ENCODE measurements at regions not wholly inside any gene's neighbourhood (a gene's known extent, or its start where the extent isn't known, plus 50 kb on each side); places are given as distances from the start of the nearest gene placed in this dataset.

DNA sequence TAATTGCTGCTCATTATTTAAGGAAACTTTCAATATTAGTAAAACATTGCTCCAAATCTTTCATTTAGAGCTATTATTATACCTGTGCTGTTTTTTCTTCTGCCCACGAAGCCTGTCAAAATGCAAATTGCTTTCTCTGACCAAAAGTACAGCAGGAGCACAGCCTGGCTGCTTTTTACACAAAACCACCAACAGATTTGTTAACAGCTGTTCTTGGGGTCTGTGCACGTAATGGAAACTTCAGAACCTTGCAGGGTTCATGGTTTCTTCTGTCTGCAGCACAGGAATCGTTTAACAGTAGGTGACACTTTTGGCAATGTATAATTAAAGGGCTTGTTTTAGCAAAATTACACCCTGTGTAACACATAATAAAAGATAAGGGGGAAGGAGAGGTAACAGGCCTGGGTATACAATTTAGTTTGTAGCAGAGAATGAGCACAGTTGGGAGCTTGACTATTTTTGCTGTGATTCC lies 447.3 kb downstream of the KCNJ3 start:
- no peak for DNase-seq (ENCODE audit: low read depth)
- in situ Hi-C loops (cut with HindIII; ENCODE audit: low sequenced_read_pairs) = no loop called here
- no peak overlapping the region for H3K4me3 ChIP-seq (ENCODE audit: low read depth, low read length)
- TF ChIP-seq, protein P1, sequence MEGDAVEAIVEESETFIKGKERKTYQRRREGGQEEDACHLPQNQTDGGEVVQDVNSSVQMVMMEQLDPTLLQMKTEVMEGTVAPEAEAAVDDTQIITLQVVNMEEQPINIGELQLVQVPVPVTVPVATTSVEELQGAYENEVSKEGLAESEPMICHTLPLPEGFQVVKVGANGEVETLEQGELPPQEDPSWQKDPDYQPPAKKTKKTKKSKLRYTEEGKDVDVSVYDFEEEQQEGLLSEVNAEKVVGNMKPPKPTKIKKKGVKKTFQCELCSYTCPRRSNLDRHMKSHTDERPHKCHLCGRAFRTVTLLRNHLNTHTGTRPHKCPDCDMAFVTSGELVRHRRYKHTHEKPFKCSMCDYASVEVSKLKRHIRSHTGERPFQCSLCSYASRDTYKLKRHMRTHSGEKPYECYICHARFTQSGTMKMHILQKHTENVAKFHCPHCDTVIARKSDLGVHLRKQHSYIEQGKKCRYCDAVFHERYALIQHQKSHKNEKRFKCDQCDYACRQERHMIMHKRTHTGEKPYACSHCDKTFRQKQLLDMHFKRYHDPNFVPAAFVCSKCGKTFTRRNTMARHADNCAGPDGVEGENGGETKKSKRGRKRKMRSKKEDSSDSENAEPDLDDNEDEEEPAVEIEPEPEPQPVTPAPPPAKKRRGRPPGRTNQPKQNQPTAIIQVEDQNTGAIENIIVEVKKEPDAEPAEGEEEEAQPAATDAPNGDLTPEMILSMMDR (IDR thresholded peaks at IDR 0.05; ENCODE audit: low read depth, low read length, missing control alignments) = no peak

DNA sequence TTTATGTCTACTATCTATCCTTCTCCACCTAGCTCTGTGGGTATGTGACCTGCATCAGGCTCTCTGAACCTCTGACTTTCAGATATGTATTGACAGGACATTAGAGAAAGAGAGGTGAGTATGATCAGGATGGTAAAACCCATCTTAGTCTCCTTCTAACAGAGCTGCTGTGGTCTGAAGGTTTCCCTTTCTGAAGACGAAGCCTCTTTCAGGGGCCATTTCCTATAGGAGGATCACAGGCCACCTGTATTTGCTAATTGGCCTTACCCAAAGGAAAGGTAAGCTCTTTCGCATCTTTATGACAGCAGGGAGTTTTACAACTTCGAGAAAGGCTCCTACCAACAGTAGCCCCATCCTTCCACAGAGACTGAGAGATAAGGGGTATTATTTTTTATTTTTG lies 442.9 kb downstream of the KCNJ3 start:
- TF ChIP-seq, protein P1 (IDR thresholded peaks at IDR 0.05; ENCODE audit: low read depth, low read length, missing control alignments) = no peak
- in situ Hi-C loops (cut with HindIII; ENCODE audit: low sequenced_read_pairs) = no loop called here
- DNase-seq (ENCODE audit: low read depth) = no peak
- H3K4me3 ChIP-seq (ENCODE audit: low read depth, low read length) = no peak overlapping the region

DNA sequence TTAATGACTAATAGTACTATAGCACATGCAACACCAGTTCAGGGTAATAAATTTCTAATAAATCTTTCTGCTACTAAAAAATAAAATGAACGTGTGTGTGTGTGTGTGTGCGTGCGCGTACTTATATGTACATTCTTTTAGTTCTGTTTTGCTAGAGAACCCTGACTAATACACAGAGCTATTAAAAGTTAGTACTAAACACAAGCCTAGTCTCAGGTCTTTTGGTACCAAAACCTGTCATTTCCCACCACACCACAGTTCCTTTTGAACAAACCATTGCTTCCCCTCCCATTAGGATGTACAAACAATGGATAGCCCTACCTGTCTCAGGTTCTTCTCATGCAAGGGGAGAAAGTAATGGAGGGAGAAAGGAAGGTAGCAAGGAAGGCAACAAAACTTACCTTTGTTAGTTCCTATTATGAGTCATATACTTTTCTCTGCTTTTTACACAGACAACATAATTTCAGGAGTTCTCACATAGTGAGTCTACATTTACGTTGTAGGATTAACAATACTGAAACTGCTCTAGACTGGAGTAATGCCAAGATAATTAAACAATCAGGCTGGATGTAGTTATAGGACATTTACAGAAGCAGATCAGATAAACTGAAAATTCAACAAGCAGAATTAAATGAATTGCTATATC lies 427.2 kb downstream of the KCNJ3 start:
- no peak overlapping the region for H3K4me3 ChIP-seq (ENCODE audit: low read depth, low read length)
- no peak for DNase-seq (ENCODE audit: low read depth)
- TF ChIP-seq, protein P1 (IDR thresholded peaks at IDR 0.05; ENCODE audit: low read depth, low read length, missing control alignments) = no peak
- in situ Hi-C loops (cut with HindIII; ENCODE audit: low sequenced_read_pairs) = loop anchor here (5.0 kb wide), 1 partner anchor 57 kb away; no protein-coding TSS in a partner anchor

DNA sequence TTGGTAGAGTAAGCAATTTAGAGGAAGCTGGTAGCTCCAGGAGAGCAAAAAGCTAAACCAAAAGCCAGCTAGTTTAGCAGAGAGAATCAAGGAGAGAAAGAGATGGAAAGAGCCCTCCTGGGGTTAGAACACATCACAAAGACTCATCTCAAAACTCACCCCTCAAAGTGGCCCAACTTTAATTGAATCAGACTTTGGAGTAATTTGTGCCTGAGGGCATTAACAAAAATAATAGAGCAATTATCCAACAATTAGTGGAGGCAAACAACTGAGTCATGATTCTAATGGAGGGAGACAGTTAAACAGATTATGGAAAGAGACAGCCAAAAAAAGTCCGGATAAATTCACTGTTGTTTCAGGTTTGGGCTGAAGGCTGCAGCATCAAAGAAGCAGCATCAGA lies 417.4 kb downstream of the KCNJ3 start:
- in situ Hi-C loops (cut with HindIII; ENCODE audit: low sequenced_read_pairs) = no loop called here
- no peak overlapping the region for H3K4me3 ChIP-seq (ENCODE audit: low read depth, low read length)
- TF ChIP-seq, protein P1 (IDR thresholded peaks at IDR 0.05; ENCODE audit: low read depth, low read length, missing control alignments) = no peak
- no peak for DNase-seq (ENCODE audit: low read depth)

DNA sequence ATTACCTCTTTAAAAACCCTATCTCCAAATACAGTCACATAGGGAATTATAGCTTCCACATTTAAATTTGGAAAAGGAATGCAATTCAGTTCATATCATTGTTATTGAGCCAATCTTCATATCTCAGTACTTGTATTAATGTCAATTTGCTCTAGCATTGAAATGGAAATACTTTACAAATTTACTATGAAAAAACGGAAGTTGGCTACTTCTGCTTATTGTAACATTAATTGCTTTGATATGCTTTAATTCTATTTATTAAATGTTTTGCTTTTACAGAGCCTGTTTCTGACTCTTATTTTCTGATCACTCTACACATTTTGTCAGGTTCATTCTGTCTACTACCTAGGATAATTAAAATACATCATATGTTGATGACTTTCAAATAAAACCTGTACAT lies 412.6 kb downstream of the KCNJ3 start:
- in situ Hi-C loops (cut with HindIII; ENCODE audit: low sequenced_read_pairs) = no loop called here
- no peak for DNase-seq (ENCODE audit: low read depth)
- TF ChIP-seq, protein P1 (IDR thresholded peaks at IDR 0.05; ENCODE audit: low read depth, low read length, missing control alignments) = no peak
- no peak overlapping the region for H3K4me3 ChIP-seq (ENCODE audit: low read depth, low read length)

DNA sequence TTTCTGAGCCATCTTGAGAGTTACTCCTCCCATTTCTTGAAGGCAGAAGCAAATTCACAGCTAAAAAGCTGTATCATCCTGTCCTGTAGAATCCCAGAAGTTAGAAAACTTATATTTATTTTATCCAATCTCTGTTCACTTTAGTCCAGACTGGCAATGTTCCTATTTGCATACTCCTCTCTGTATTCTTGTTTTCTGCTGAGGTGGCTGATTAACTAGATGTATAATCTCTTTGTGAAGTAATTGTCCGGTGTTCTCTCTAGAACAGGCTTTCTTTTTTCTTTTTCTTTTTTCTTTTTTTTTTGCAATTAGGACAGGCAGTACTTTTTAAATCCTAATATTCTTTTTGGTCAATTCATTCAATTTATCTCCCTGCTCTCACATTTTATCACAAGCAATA lies 411.0 kb downstream of the KCNJ3 start:
- TF ChIP-seq, protein P1 (IDR thresholded peaks at IDR 0.05; ENCODE audit: low read depth, low read length, missing control alignments) = no peak
- in situ Hi-C loops (cut with HindIII; ENCODE audit: low sequenced_read_pairs) = no loop called here

More for the DNA sequence above, 411.0 kb downstream of the KCNJ3 start:
- no peak overlapping the region for H3K4me3 ChIP-seq (ENCODE audit: low read depth, low read length)
- DNase-seq (ENCODE audit: low read depth) = no peak

All from astrocyte of the cerebellum (primary cell).